ENCODE measurements at regions not wholly inside any gene's neighbourhood (a gene's known extent, or its start where the extent isn't known, plus 50 kb on each side); places are given as distances from the start of the nearest gene placed in this dataset.

- no peak for ATAC-seq
- 61% methylated on average over 3 of the region's 3 CpGs for WGBS (ENCODE audit: missing lambda C conversion rate)
These were observed 397.5 kb downstream of the FIGN start for GRCh38 chr2:163338270-163338669.

GRCh38 chr2:163324677-163325076, 411.1 kb downstream of the FIGN start:
- no peak overlapping the region for H3K27ac ChIP-seq
- no peaks in the 10 kb centered on the region for H3K4me1 ChIP-seq
- ATAC-seq, result no peak
- TF ChIP-seq EHMT2 (IDR thresholded peaks at IDR 0.05; ENCODE audit: low read depth) (no peak), MAFK (IDR thresholded peaks at IDR 0.05; ENCODE audit: partially characterized antibody) (no peak), ZFP36 (IDR thresholded peaks at IDR 0.05; ENCODE audit: borderline replicate concordance, partially characterized antibody) (no peak), CHD2 (IDR thresholded peaks at IDR 0.05; ENCODE audit: low read length, partially characterized antibody) (no peak), FOSL2 (IDR thresholded peaks at IDR 0.05) (no peak), FOSL2 (CRISPR knock-in tag; IDR thresholded peaks at IDR 0.05) (no peak), HDAC2 (IDR thresholded peaks at IDR 0.05) (no peak), SMC3 (IDR thresholded peaks at IDR 0.05) (no peak), FOXS1 (CRISPR knock-in tag; IDR thresholded peaks at IDR 0.05) (no peak), POLR2A (IDR thresholded peaks at IDR 0.05; ENCODE audit: low read length) (no peak), HES2 (IDR thresholded peaks at IDR 0.05) (no peak), ELK1 (IDR thresholded peaks at IDR 0.05; ENCODE audit: low read depth, low read length) (no peak), ZNF302 (CRISPR knock-in tag; IDR thresholded peaks at IDR 0.05) (no peak), ESRRA (IDR thresholded peaks at IDR 0.05; ENCODE audit: borderline replicate concordance, low read length) (no peak), EHF (CRISPR knock-in tag; IDR thresholded peaks at IDR 0.05) (no peak), MAZ (IDR thresholded peaks at IDR 0.05; ENCODE audit: borderline replicate concordance, low read depth, low read length) (no peak), TP53 (CRISPR knock-in tag; IDR thresholded peaks at IDR 0.05) (no peak)
- TF ChIP-seq, protein P1, sequence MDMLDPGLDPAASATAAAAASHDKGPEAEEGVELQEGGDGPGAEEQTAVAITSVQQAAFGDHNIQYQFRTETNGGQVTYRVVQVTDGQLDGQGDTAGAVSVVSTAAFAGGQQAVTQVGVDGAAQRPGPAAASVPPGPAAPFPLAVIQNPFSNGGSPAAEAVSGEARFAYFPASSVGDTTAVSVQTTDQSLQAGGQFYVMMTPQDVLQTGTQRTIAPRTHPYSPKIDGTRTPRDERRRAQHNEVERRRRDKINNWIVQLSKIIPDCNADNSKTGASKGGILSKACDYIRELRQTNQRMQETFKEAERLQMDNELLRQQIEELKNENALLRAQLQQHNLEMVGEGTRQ (IDR thresholded peaks at IDR 0.05), result no peak
- TF ChIP-seq, protein P2, sequence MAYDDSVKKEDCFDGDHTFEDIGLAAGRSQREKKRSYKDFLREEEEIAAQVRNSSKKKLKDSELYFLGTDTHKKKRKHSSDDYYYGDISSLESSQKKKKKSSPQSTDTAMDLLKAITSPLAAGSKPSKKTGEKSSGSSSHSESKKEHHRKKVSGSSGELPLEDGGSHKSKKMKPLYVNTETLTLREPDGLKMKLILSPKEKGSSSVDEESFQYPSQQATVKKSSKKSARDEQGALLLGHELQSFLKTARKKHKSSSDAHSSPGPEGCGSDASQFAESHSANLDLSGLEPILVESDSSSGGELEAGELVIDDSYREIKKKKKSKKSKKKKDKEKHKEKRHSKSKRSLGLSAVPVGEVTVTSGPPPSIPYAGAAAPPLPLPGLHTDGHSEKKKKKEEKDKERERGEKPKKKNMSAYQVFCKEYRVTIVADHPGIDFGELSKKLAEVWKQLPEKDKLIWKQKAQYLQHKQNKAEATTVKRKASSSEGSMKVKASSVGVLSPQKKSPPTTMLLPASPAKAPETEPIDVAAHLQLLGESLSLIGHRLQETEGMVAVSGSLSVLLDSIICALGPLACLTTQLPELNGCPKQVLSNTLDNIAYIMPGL (CRISPR knock-in tag; IDR thresholded peaks at IDR 0.05; ENCODE audit: borderline replicate concordance), result no peak
- CTCF ChIA-PET, result no interaction called here
- POLR2A ChIA-PET, result no interaction called here
- H3K4me3 ChIP-seq, result no peak overlapping the region
- no peak for FAIRE-seq
- H3K9me3 ChIP-seq, result no peaks in the 10 kb centered on the region
- no peak for DNase-seq (ENCODE audit: low read depth in 1 of 2, low spot score in 1 of 2)
- no peak overlapping the region for H3K4me2 ChIP-seq
- WGBS (ENCODE audit: missing lambda C conversion rate), result 55% methylated on average over 2 of the region's 2 CpGs

More at GRCh38 chr2:163338270-163338669, 397.5 kb downstream of the FIGN start:
- Histone ChIP-seq H3K9me3 (no peaks in the 10 kb centered on the region), H3K4me1 (no peaks in the 10 kb centered on the region), H3K4me2 (no peak overlapping the region), H3K27ac (no peak overlapping the region), H3K4me3 (no peak overlapping the region)
- TF ChIP-seq, protein P1 (IDR thresholded peaks at IDR 0.05), result no peak
- TF ChIP-seq HOXB13 (CRISPR knock-in tag; IDR thresholded peaks at IDR 0.05; ENCODE audit: low read depth), result no peak
- TF ChIP-seq BHLHE40 (IDR thresholded peaks at IDR 0.05; ENCODE audit: low read depth, low read length), result no peak
- TF ChIP-seq NFE2L2 (conservative IDR thresholded peaks at IDR 0.05; ENCODE audit: low read length), result no peak
- TF ChIP-seq POLR2A (IDR thresholded peaks at IDR 0.05; ENCODE audit: low read length), result no peak
- TF ChIP-seq ZFP36 (IDR thresholded peaks at IDR 0.05; ENCODE audit: borderline replicate concordance, partially characterized antibody), result no peak
- no peak for TF ChIP-seq FOXS1 (CRISPR knock-in tag; IDR thresholded peaks at IDR 0.05)
- no peak for TF ChIP-seq JUNB (IDR thresholded peaks at IDR 0.05)
- TF ChIP-seq CTCF (IDR thresholded peaks at IDR 0.05), result no peak
- no peak for TF ChIP-seq GATA3 (IDR thresholded peaks at IDR 0.05; ENCODE audit: borderline replicate concordance)
- TF ChIP-seq JUN (IDR thresholded peaks at IDR 0.05), result no peak
- no peak for TF ChIP-seq FOSB (CRISPR knock-in tag; IDR thresholded peaks at IDR 0.05)
- no peak for TF ChIP-seq EHF (CRISPR knock-in tag; IDR thresholded peaks at IDR 0.05)
- TF ChIP-seq POLR2AphosphoS2 (conservative IDR thresholded peaks at IDR 0.05; ENCODE audit: low read length), result no peak
- no peak for TF ChIP-seq RNF2 (IDR thresholded peaks at IDR 0.05; ENCODE audit: borderline replicate concordance, low read depth)
- ChIA-PET CTCF (interaction anchor here (0.7 kb wide), 1 partner anchor 1024 kb away, joined by 3 read pairs; no protein-coding TSS in a partner anchor), POLR2A (no interaction called here)
- DNase-seq (ENCODE audit: low read depth in 1 of 2, low spot score in 1 of 2) (no peak), FAIRE-seq (no peak)

Measured in A549 (cell line).